Stimulated activated CD4-positive, alpha-beta T cell treated with anti-CD3 and anti-CD28 coated beads, TNF-alpha, amount 100 ng/mL, for 1 hour (primary cell): ENCODE measurements at regions not wholly inside any gene's neighbourhood (a gene's known extent, or its start where the extent isn't known, plus 50 kb on each side); places are given as distances from the start of the nearest gene placed in this dataset.

Source experiments
- DNase-seq, 3 donors: peaks; one replicate each; pipeline ENCODE4 v3.0.0-alpha.2; 2020; ENCODE audit warnings: low read depth in 3 of 3, low spot score in 1 of 3

- no peak for DNase-seq
Observed at GRCh38 chr13:70408865-70409264, 300.6 kb upstream of the KLHL1 start.

- DNase-seq, result no peak
Observed at GRCh38 chr13:70407486-70407885, 299.2 kb upstream of the KLHL1 start.

- DNase-seq, result no peak
Observed at GRCh38 chr13:70405266-70405665, 297.0 kb upstream of the KLHL1 start.

DNA sequence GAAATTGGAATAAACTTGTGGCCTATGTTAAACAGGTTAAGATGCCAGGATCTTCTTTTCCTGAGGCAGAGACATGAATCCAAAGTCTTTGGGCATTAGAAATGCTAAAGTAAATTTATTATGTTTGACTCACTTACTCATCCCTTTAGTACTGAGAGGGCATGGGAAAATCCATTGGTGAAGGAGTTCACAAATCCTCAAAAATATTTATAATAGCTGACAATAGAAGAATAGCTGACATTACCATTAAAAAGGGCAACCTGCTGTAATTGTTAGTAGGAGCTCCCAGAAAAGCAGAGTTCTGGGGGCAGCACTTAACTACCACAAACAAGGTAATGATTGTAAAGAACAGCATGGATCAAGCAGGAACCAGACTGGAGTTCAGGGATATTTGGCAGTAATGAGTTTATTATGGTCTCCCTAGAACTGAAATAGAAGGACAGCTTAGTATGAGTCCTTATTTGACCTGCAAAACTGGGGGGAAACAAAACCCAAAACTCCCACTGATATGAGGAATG lies 285.8 kb upstream of the KLHL1 start:
- DNase-seq, result no peak

GRCh38 chr13:70391678-70392077 lies 283.4 kb upstream of the KLHL1 start:
- DNase-seq, result no peak

DNA sequence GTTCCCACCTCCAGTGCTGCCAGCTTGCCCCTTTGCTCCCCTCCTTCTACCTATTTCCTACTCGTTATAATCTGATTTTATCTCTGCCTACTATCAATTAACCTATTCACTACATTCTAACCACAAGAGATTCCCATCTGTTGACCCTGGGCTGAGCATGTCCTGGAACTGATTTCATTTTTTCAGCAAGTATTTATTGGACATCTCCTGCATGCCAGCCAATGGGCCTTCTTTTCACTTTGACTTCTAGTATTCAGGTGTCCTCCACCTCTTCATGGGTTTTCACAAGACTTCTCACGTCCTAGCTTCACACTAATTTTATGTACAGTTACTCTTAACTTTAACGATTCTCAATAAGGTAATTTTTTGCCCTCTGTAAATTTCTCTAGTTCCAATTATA lies 282.7 kb upstream of the KLHL1 start:
- no peak for DNase-seq

DNA sequence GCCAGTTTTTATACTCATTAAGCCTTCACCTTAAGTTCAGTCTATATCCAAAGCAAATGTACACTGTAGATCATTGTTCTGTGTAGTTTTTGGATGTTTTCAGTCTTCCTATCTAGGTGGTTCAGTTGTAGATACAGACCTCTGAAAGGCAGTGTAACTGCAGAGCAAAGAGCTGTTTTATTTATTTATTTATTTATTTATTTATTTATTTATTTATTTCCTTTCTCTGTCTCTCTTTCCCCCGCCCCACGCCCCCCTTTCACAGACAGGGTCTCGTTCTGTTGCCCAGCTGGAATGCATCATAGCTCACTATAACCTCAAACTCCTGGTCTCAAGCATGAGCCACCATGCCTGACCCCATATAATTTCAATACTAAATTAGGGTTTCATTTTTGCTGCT lies 281.8 kb upstream of the KLHL1 start:
- no peak for DNase-seq

DNA sequence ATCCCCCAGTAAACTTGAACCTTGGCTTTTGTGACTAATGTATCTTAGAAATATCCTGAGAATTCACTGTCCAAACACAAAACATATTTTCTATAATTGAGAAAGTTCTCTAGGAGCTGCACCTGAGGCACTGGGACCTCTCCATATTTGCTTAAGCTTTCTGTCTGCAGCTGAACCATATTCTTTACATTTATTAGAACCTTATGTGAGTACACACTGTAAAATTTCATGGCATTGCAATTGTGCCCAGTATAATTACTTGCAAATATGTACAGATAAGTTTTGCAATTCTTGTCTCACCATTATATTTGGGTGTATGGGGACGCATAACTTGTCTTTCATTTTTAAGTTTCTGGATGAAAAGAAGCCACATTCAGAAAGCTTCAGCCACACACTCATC lies 280.7 kb upstream of the KLHL1 start:
- no peak for DNase-seq

- DNase-seq, result no peak
Observed at GRCh38 chr13:70386919-70387318, 278.7 kb upstream of the KLHL1 start.

DNA sequence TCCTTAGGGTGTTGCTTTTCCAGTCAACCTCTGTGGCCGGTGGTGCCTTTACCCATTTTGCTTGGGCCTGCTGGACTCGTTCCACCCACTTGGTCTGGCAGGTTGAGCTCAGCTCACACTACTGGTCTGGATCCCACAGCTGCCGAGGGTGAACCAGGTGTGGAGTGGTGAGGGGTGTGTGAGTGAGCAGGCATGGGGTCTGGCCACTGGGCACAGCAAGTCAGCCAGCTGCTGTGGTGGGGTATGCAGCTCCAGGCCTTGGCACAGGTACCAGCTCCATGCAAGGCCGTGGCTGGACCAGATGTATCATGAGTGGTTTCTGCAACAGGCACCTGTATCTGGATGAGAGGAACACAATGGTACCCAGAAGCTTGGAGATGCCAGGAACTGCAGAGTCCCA lies 277.6 kb upstream of the KLHL1 start:
- DNase-seq, result no peak

GRCh38 chr13:70384156-70384555 lies 275.9 kb upstream of the KLHL1 start:
- DNase-seq, result no peak

DNA sequence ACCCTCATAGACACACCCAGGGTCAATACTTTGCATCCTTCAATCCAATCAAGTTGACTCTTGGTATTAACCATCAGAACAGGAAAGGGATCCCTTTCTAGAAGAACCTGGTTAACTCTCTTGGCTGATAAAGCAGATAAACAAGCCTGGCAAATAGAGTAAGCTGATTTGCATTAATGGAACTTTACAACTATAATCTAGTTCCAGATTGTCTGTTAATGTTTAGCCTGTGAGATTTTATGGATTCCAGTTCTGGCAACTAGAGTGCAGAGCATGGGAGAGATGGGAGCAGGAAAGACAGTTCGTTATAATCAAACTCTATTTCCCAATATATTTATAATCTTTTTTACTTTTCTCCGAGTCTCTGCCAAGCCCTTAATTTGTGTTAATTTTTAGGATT lies 272.6 kb upstream of the KLHL1 start:
- no peak for DNase-seq

DNA sequence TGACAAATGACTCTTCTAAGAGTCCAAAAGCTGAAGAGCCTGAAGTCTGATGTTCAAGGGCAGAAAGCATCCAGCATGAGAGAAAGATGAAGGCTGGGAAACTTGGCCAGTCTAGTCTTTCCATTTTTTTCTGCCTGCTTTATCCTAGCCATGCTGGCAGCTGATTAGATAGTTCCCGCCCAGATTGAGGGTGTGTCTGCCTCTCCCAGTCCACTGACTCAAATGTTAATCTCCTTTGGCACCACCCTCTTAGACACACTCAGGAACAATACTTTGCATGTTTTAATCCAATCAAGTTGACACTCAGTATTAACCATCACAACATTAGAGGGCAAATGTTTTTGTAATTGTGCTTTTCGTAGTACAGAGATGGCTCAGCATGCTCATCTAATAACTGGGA lies 267.5 kb upstream of the KLHL1 start:
- no peak for DNase-seq

GRCh38 chr13:70370924-70371323 lies 262.7 kb upstream of the KLHL1 start:
- DNase-seq, result no peak

DNA sequence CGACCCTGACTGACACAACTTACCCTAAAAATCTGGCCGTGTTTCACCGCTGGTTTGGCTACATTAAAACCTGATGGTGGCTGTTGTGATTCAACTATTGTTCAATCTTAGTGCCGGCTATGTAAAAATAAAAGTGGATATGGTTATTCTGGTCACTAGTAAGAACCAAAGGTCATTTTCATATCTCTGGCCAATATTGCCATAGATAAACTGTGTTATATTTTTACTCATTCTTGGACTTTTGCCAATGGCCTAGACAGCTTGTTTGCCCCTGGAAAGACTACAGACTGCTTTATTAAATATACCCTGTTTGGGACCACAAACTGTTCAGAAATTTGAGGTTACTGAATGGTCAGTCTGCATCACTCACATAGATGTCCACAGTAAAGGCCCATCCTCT lies 258.5 kb upstream of the KLHL1 start:
- no peak for DNase-seq

- DNase-seq, result no peak
Observed at GRCh38 chr13:70363991-70364390, 255.7 kb upstream of the KLHL1 start.

DNA sequence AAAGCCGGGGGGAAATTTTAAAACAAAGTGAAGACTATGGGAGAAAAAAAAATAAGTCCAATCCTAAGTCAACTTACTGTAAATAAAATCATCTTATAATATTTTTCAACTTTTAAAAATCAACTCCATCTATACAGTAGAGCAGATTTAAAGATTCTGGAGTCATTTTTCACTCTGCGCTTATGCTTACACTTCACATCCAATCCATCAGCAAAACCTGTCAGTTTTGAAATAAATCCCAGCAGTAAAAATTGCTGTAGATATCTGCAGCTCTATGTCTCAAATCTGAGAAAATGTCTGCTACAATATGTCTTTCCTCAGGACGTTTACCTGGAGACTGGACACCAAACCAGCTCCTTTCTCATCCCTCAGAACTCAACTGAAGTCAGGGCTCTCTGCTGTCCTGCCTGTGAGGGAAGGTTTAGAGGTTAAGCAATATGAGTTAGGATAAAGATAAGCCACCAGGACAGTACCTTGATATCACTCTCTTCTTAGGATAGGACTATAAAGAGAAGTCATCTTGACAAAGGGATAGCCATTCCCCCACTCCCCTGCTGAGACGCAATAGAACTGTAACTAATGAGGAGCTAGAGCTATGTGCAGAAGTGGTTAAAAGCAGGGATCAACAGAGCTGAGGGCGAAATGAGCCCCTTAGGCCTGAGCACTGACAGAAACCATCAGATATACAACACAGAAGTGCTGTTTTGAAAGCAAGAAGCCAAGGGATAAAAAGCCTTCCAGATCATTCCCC lies 254.7 kb upstream of the KLHL1 start:
- DNase-seq, result no peak

DNA sequence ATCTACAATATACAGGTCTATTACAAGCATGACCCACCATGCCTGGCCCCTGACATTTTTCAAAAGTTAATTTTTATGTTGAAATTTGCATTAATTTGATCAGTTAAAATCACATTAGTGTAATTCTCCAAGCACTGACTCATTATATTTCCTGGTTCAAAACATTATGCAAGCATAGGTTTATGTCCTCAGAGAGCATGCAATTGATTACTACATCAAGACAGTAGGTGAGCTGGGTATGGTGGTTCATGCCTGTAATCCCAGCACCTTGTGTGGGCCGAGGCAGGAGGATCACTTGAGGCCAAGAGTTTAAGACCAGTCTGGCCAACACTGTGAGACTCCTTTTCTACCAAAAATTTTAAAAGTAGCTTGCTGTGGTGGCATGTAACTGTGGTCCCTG lies 248.8 kb upstream of the KLHL1 start:
- DNase-seq, result no peak

DNA sequence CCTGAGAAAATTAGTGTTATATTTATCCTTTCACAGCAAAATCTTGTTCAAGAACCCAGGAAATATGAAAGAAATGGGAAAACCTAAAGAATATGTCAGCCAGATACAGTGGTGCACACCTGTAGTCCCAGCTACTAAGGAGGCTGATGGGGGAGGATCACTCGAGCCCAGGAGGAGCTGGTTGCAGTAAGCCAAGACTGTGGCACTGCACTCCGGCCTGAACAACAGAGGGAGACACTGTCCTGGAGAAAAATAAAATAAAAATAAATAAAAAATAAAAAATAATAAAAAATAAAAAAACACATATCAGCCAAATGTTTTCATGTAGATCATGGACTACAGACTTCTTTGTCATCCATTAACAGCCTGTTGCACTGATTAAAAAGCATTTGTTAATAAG lies 244.8 kb upstream of the KLHL1 start:
- DNase-seq, result no peak

DNA sequence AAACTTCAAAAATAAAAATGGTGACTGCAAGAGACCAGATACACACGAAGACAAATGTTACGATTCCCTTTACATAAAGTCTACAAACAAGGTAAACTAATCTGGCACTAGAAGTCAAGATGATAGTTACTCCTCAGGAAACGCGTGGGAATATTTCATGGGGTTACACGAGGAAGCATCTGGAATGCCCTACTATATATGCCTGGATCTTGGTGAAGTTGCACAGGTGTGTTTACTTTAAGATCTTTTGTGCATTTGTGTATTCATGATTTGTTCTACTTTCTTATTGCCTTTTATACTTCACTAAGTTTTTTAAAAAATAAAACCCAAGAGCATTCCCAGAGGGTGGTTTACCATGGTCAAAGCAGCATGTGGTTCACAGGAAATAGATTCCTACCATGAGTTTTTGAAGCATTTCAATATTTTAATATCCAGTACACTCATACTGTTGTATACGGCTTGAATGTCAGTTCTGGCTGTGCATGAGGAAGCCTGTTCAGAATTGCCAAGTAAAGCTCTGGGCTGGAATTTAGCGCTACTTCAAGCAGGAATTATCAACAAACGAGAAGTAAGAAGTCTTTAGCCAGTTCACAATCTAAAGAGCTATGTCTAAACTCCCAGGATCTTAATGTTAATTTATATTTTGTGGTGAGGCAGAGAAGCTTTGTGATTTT lies 239.8 kb upstream of the KLHL1 start:
- DNase-seq, result no peak

DNA sequence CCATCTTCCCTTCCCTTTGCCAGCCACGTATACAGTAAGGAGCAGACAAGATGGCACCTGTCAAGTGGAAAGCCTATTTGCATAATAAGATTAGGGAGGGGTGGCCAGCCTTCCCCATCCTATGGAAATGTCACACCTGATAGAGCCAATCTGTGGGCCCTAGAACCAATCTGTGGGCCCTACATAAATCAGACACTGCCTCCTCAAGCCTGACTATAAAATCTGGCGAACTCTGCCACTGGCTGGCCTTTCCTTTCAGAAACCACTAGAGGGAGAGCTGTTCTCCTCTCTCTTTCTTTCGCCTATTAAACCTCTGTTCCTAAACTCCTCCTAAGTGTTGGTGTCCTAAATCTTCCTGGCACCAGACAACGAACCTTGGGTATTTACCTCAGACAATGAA lies 231.5 kb upstream of the KLHL1 start:
- DNase-seq, result no peak

GRCh38 chr13:70338609-70339008 lies 230.4 kb upstream of the KLHL1 start:
- DNase-seq, result no peak

GRCh38 chr13:70336866-70337265 lies 228.6 kb upstream of the KLHL1 start:
- no peak for DNase-seq
